Adrenal gland (tissue), 9 donors: ENCODE measurements at regions not wholly inside any gene's neighbourhood (a gene's known extent, or its start where the extent isn't known, plus 50 kb on each side); places are given as distances from the start of the nearest gene placed in this dataset.

Source experiments
- DNase-seq, 7 donors: peaks; one replicate each; pipeline ENCODE4 v3.0.0-alpha.2; 2019 to 2020
- H3K27ac ChIP-seq, 5 donors: fragments of 200-600 bp; sonication (generic) in 4 of 5; 1 replicate in 3 of 5; 2 replicates in 2 of 5; pipeline versions ENCODE4 v1.5.1 to v1.8.0; 2016 to 2020; ENCODE audit warnings: mild to moderate bottlenecking in 1 of 5
- H3K27me3 ChIP-seq: fragments of 200-600 bp; 2 replicates; pipeline ENCODE4 v1.8.0; 2021
- H3K36me3 ChIP-seq, 2 donors: fragments of 200-600 bp; replicated peaks in 1 of 2; 1 replicate in 1 of 2; 2 replicates in 1 of 2; pipeline versions ENCODE4 v1.5.1 to v1.8.0; 2018 to 2022
- H3K4me1 ChIP-seq, 2 donors: fragments of 200-600 bp; replicated peaks in 1 of 2; 1 replicate in 1 of 2; 2 replicates in 1 of 2; pipeline versions ENCODE4 v1.5.1 to v1.8.0; 2018 to 2021
- H3K4me3 ChIP-seq, 4 donors: fragments of 200-600 bp; sonication (generic) in 3 of 4; one replicate each; pipeline ENCODE4 v1.5.1; 2016 to 2018
- H3K9me3 ChIP-seq, 3 donors: fragments of 200-600 bp; sonication (generic) in 1 of 3; replicated peaks in 1 of 3; 1 replicate in 2 of 3; 2 replicates in 1 of 3; pipeline versions ENCODE4 v1.5.1 to v1.8.0; 2016 to 2021
- POLR2A ChIP-seq, 2 donors: fragments of 450-650 bp; IDR thresholded peaks; one replicate each; pipeline ENCODE4 v1.6.1; 2017; ENCODE audit warnings: antibody characterized with exemption in 2 of 2, mild to moderate bottlenecking in 2 of 2, moderate library complexity in 1 of 2
- WGBS, 4 donors: extraction: QIAGEN DNeasy Blood & Tissue Kit in 2 of 4; methylation state at CpG; one replicate each; pipeline versions ENCODE4 v1.1.5 to v1.1.7; 2013 to 2017; 5-methylcytosine and 5-hydroxymethylcytosine counted together
- intact Hi-C, 2 donors: fragments of 100-400 bp; cut with DNase I; formaldehyde crosslinking; loops; one replicate each; pipeline versions ENCODE4 v1.14.1 to v1.15.0; 2022 to 2023
- TF ChIP-seq, protein P1 (sequence below), 6 experiments: fragments of 450-650 bp in 4 of 6; fragments of 200-600 bp in 2 of 6; sonication (generic) in 1 of 6; IDR thresholded peaks; 1 replicate in 5 of 6; 2 replicates in 1 of 6; pipeline versions ENCODE4 v1.5.1 to v1.8.0; 2016 to 2021; ENCODE audit warnings: antibody characterized with exemption in 6 of 6, mild to moderate bottlenecking in 2 of 6, moderate library complexity in 1 of 6
- donor health status: healthy with polysubstance abuse.
- donor health status: Bipolar disorder and iron deficiency.
- donor health status: DM: yes; HTN: yes; CAD: no.
- donor health status: DM: no; HTN: no; CAD: no.
- donor health status: DM: no; HTN: no; CAD: no.

DNA sequence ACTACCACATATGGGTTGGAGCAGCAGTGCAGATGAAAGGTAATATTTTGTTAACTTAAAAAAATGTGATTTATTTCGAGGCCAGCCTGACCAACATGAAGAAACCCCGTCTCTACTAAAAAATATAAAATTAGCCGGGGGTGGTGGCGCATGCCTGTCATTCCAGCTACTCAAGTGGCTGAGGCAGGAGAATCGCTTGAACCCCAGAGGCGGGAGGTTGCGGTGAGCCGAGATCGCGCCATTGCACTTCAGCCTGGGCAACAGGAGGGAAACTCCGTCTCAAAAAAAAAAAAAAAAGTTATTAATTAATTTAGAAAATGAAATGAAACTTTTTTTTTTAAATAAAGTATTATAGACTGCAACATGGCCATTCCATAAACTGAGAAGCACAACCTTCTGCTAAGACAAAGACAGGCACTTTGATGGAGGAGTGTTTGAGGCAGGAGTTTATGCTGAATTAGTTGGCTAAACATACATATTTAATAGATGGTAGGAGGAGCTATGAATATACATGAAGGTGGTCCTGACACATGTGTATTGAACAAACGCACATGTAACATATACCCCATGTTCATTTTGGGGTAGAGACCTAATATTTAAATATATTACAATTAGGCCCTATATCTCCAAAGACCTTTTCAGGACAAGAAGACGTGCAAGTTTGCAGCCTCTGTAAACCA lies 1485.3 kb upstream of the MIR17HG start:
- TF ChIP-seq POLR2A (IDR thresholded peaks at IDR 0.05), result no peak
- TF ChIP-seq, protein P1, sequence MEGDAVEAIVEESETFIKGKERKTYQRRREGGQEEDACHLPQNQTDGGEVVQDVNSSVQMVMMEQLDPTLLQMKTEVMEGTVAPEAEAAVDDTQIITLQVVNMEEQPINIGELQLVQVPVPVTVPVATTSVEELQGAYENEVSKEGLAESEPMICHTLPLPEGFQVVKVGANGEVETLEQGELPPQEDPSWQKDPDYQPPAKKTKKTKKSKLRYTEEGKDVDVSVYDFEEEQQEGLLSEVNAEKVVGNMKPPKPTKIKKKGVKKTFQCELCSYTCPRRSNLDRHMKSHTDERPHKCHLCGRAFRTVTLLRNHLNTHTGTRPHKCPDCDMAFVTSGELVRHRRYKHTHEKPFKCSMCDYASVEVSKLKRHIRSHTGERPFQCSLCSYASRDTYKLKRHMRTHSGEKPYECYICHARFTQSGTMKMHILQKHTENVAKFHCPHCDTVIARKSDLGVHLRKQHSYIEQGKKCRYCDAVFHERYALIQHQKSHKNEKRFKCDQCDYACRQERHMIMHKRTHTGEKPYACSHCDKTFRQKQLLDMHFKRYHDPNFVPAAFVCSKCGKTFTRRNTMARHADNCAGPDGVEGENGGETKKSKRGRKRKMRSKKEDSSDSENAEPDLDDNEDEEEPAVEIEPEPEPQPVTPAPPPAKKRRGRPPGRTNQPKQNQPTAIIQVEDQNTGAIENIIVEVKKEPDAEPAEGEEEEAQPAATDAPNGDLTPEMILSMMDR (IDR thresholded peaks at IDR 0.05), result no peak
- DNase-seq, result no peak
- 87 to 92% (median 89%) methylated on average over 13 of the region's 13 CpGs for WGBS, 4 donors
- Histone ChIP-seq H3K4me1 (no peaks in the 10 kb centered on the region), H3K36me3 (no peaks in the 10 kb centered on the region), H3K27me3 (no peaks in the 10 kb centered on the region), H3K4me3 (no peak overlapping the region), H3K27ac (no peak overlapping the region), H3K9me3 (no peaks in the 10 kb centered on the region)
- intact Hi-C loops, result no loop called here

DNA sequence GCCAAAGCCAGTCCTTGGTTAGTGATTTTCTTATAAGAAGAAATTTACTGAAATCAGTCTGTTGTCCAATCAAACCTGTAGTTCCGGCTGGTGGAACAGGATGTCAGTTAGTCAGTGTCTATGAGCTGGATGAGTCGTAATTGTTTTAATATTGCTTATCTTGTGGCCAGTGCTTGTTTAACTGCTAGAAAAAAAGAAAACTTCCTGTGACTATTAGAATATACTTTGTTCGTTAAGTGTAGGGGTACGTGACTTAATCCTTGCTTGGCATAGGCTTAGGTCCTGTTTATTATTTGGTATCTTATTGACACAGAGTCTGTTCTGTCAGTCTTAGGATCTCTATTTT lies 1484.8 kb upstream of the MIR17HG start:
- 82 to 85% (median 84%) methylated on average over 4 of the region's 4 CpGs for WGBS, 4 donors

GRCh38 chr13:89865164-89866064 lies 1482.1 kb upstream of the MIR17HG start:
- H3K27me3 ChIP-seq, result no peaks in the 10 kb centered on the region
- 49 to 59% (median 54%) methylated on average over 5 of the region's 5 CpGs for WGBS, 4 donors
- no peaks in the 10 kb centered on the region for H3K4me1 ChIP-seq
- DNase-seq, result no peak
- TF ChIP-seq, protein P1 (IDR thresholded peaks at IDR 0.05), result no peak
- TF ChIP-seq POLR2A (IDR thresholded peaks at IDR 0.05), result no peak
- H3K27ac ChIP-seq, result no peak overlapping the region
- H3K36me3 ChIP-seq, result no peaks in the 10 kb centered on the region
- H3K4me3 ChIP-seq, result no peak overlapping the region
- H3K9me3 ChIP-seq, result no peaks in the 10 kb centered on the region
- intact Hi-C loops, result no loop called here

More for the DNA sequence above, 1484.8 kb upstream of the MIR17HG start:
- DNase-seq, result no peak
- Histone ChIP-seq H3K4me3 (no peak overlapping the region), H3K4me1 (no peaks in the 10 kb centered on the region), H3K36me3 (no peaks in the 10 kb centered on the region), H3K9me3 (no peaks in the 10 kb centered on the region), H3K27me3 (no peaks in the 10 kb centered on the region), H3K27ac (no peak overlapping the region)
- TF ChIP-seq, protein P1 (IDR thresholded peaks at IDR 0.05), result no peak
- TF ChIP-seq POLR2A (IDR thresholded peaks at IDR 0.05), result no peak
- intact Hi-C loops, result no loop called here

DNA sequence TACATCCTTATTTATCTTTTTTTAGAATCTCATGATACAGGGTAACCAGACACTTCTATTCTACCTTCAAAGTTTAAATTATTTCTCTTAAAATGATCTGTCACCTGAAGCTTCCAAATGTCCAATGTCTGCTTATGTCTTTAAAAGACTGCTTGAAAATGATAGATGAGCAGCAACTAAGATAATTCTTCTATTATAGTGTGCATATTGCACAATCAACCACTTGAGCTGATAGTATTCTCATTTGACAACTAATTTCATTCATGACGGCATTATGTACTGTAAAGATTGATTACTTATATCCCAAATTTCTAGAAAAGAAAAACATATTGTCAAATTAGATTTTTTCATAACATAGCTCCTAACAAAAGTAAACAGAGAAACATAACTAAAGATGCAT lies 1478.2 kb upstream of the MIR17HG start:
- H3K4me3 ChIP-seq, result no peak overlapping the region
- TF ChIP-seq POLR2A (IDR thresholded peaks at IDR 0.05), result no peak
- H3K4me1 ChIP-seq, result no peaks in the 10 kb centered on the region
- H3K27ac ChIP-seq, result no peak overlapping the region
- WGBS, 4 donors, result 69 to 84% (median 77%) methylated on average over 1 of the region's 1 CpG
- H3K27me3 ChIP-seq, result no peaks in the 10 kb centered on the region
- H3K36me3 ChIP-seq, result no peaks in the 10 kb centered on the region
- no peak for DNase-seq
- H3K9me3 ChIP-seq, result no peaks in the 10 kb centered on the region
- intact Hi-C loops, result no loop called here
